ENCODE measurements at regions not wholly inside any gene's neighbourhood (a gene's known extent, or its start where the extent isn't known, plus 50 kb on each side); places are given as distances from the start of the nearest gene placed in this dataset.

- no peak overlapping the region for H3K4me3 ChIP-seq (ENCODE audit: low read depth, low read length, poor library complexity, severe bottlenecking)
- no peaks in the 10 kb centered on the region for H3K9me3 ChIP-seq (ENCODE audit: low read depth, low read length, poor library complexity, severe bottlenecking)
- no peaks in the 10 kb centered on the region for H3K4me1 ChIP-seq (ENCODE audit: insufficient read depth, low read length, poor library complexity, severe bottlenecking)
- no TSS peak for BruUV-seq (replicated peaks)
- DNase-seq (ENCODE audit: low spot score), result no peak
- ChIA-PET CTCF (no interaction called here), POLR2A (ENCODE audit: low non-redundant PET) (no interaction called here)
- H3K27me3 ChIP-seq (replicated peaks; ENCODE audit: insufficient read depth, low read depth, low read length, poor library complexity), result peaks cover 47% of the 10 kb centered on the region
- intact Hi-C loops (cut with micrococcal nuclease; ENCODE audit: unreplicated experiment), result no loop called here
- no peaks in the 10 kb centered on the region for H3K36me3 ChIP-seq (ENCODE audit: insufficient read depth, low read length, poor library complexity, severe bottlenecking)
- TF ChIP-seq CTCF (conservative IDR thresholded peaks at IDR 0.05; ENCODE audit: low read depth, low read length) (no peak), EZH2 (IDR thresholded peaks at IDR 0.05; ENCODE audit: borderline replicate concordance, low read depth, low read length, poor library complexity, severe bottlenecking) (no peak)
- H3K27ac ChIP-seq (ENCODE audit: low read depth, low read length, poor library complexity, severe bottlenecking), result no peak overlapping the region
These were observed 299.2 kb downstream of the RPS29 start for GRCh38 chr14:49287004-49287403.

- Histone ChIP-seq H3K4me1 (ENCODE audit: insufficient read depth, low read length, poor library complexity, severe bottlenecking) (no peaks in the 10 kb centered on the region), H3K27ac (ENCODE audit: low read depth, low read length, poor library complexity, severe bottlenecking) (no peak overlapping the region), H3K27me3 (replicated peaks; ENCODE audit: insufficient read depth, low read depth, low read length, poor library complexity) (peaks cover 49% of the 10 kb centered on the region), H3K9me3 (ENCODE audit: low read depth, low read length, poor library complexity, severe bottlenecking) (no peaks in the 10 kb centered on the region), H3K4me3 (ENCODE audit: low read depth, low read length, poor library complexity, severe bottlenecking) (no peak overlapping the region), H3K36me3 (ENCODE audit: insufficient read depth, low read length, poor library complexity, severe bottlenecking) (no peaks in the 10 kb centered on the region)
- no peak for DNase-seq (ENCODE audit: low spot score)
- BruUV-seq (replicated peaks), result no TSS peak
- POLR2A ChIA-PET (ENCODE audit: low non-redundant PET), result no interaction called here
- CTCF ChIA-PET, result no interaction called here
- intact Hi-C loops (cut with micrococcal nuclease; ENCODE audit: unreplicated experiment), result no loop called here
- TF ChIP-seq CTCF (conservative IDR thresholded peaks at IDR 0.05; ENCODE audit: low read depth, low read length) (no peak), EZH2 (IDR thresholded peaks at IDR 0.05; ENCODE audit: borderline replicate concordance, low read depth, low read length, poor library complexity, severe bottlenecking) (no peak)
These were observed 299.8 kb downstream of the RPS29 start for GRCh38 chr14:49286257-49286983.

- peaks cover 52% of the 10 kb centered on the region for H3K27me3 ChIP-seq (replicated peaks; ENCODE audit: insufficient read depth, low read depth, low read length, poor library complexity)
- H3K27ac ChIP-seq (ENCODE audit: low read depth, low read length, poor library complexity, severe bottlenecking), result no peak overlapping the region
- no peak for DNase-seq (ENCODE audit: low spot score)
- TF ChIP-seq CTCF (conservative IDR thresholded peaks at IDR 0.05; ENCODE audit: low read depth, low read length) (no peak), EZH2 (IDR thresholded peaks at IDR 0.05; ENCODE audit: borderline replicate concordance, low read depth, low read length, poor library complexity, severe bottlenecking) (no peak)
- ChIA-PET POLR2A (ENCODE audit: low non-redundant PET) (no interaction called here), CTCF (no interaction called here)
- H3K9me3 ChIP-seq (ENCODE audit: low read depth, low read length, poor library complexity, severe bottlenecking), result no peaks in the 10 kb centered on the region
- no peak overlapping the region for H3K4me3 ChIP-seq (ENCODE audit: low read depth, low read length, poor library complexity, severe bottlenecking)
- no TSS peak for BruUV-seq (replicated peaks)
- H3K36me3 ChIP-seq (ENCODE audit: insufficient read depth, low read length, poor library complexity, severe bottlenecking), result no peaks in the 10 kb centered on the region
- intact Hi-C loops (cut with micrococcal nuclease; ENCODE audit: unreplicated experiment), result no loop called here
- no peaks in the 10 kb centered on the region for H3K4me1 ChIP-seq (ENCODE audit: insufficient read depth, low read length, poor library complexity, severe bottlenecking)
These were observed 305.6 kb downstream of the RPS29 start for GRCh38 chr14:49280566-49280965.
